ENCODE measurements at regions not wholly inside any gene's neighbourhood (a gene's known extent, or its start where the extent isn't known, plus 50 kb on each side); places are given as distances from the start of the nearest gene placed in this dataset.

DNA sequence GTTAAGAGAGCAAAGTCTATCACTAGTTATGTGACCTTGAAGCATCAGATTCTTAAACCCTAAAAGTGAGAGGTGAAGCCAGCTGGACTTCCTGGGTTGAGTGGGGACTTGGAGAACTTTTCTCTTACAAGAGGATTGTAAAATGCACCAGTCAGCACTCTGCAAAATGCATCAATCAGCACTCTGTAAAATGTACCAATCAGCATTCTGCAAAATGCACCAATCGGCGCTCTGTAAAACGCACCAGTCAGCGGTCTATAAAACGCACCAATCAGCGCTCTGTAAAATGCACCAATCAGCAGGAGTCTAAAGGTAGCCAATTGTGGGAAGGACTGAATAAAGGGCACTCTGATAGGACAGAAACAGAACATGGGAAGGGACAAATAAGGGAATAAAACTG lies 291.6 kb upstream of the FAM98A start:
- TF ChIP-seq, protein P1, sequence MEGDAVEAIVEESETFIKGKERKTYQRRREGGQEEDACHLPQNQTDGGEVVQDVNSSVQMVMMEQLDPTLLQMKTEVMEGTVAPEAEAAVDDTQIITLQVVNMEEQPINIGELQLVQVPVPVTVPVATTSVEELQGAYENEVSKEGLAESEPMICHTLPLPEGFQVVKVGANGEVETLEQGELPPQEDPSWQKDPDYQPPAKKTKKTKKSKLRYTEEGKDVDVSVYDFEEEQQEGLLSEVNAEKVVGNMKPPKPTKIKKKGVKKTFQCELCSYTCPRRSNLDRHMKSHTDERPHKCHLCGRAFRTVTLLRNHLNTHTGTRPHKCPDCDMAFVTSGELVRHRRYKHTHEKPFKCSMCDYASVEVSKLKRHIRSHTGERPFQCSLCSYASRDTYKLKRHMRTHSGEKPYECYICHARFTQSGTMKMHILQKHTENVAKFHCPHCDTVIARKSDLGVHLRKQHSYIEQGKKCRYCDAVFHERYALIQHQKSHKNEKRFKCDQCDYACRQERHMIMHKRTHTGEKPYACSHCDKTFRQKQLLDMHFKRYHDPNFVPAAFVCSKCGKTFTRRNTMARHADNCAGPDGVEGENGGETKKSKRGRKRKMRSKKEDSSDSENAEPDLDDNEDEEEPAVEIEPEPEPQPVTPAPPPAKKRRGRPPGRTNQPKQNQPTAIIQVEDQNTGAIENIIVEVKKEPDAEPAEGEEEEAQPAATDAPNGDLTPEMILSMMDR (IDR thresholded peaks at IDR 0.05) = no peak
- TF ChIP-seq EP300 (IDR thresholded peaks at IDR 0.05) = no peak
